K562 (cell line): ENCODE measurements at regions not wholly inside any gene's neighbourhood (a gene's known extent, or its start where the extent isn't known, plus 50 kb on each side); places are given as distances from the start of the nearest gene placed in this dataset.

ENCODE experiments used
- ATAC-seq: fragments of 200-7000 bp; cut with Tn5 transposase; 3 replicates; pipeline ENCODE4 v1.9.1; 2020; ENCODE audit warnings: moderate library complexity
- BruUV-seq: library from RNA; stranded (reverse); fragments of 400-500 nt; replicated peaks from 2 replicates; lab custom pipeline; 2021; lab: Mats Ljungman, UMichigan
- CTCF ChIA-PET: fragments of 300-600 bp; formaldehyde crosslinking; extraction: SDS; loops from one replicate; lab custom pipeline; 2021; ENCODE audit warnings: low intra/inter-chr PET ratio; lab: Yijun Ruan, JAX
- POLR2A ChIA-PET: fragments of 300-600, 350-650 bp; sonication (Branson Sonifier 250); formaldehyde crosslinking; extraction: SDS; loops from one replicate; lab custom pipeline; 2021; ENCODE audit warnings: antibody characterized with exemption, inconsistent platforms; lab: Yijun Ruan, JAX
- DNase-seq, 4 experiments: peaks; one replicate each; pipeline versions ENCODE4 v3.0.0 to v3.0.0-alpha.2; 2011 to 2018; ENCODE audit warnings: low spot score in 3 of 4, mixed read lengths in 3 of 4; ENCODE audit errors: extremely low read depth in 1 of 4
- FAIRE-seq: peaks from 2 replicates; lab custom pipeline; 2011; peaks lifted over from hg19 to GRCh38; lab: Jason Lieb, UNC
- H2AFZ ChIP-seq: 2 replicates; pipeline ENCODE4 v1.6.0; 2011; ENCODE audit warnings: low read depth, low read length, control low read depth, inconsistent platforms
- H3K27ac ChIP-seq: fragments of 200-600 bp; 3 replicates; pipeline ENCODE4 v1.8.0; 2011; ENCODE audit warnings: low read depth, mild to moderate bottlenecking, control low read depth, inconsistent platforms, low read length, moderate library complexity, mixed read lengths; ENCODE audit errors: extremely low read depth
- H3K27me3 ChIP-seq, 2 experiments: fragments of 300-600 bp in 1 of 2; 2 replicates in 1 of 2; 3 replicates in 1 of 2; pipeline versions ENCODE4 v1.6.0 to v1.8.0; 2011; ENCODE audit warnings: inconsistent platforms in 2 of 2, low read length in 2 of 2, mild to moderate bottlenecking in 1 of 2, mixed read lengths in 1 of 2, moderate library complexity in 1 of 2; ENCODE audit not compliant: control insufficient read depth in 2 of 2, insufficient read depth in 2 of 2
- H3K36me3 ChIP-seq: fragments of 300-600 bp; 3 replicates; pipeline ENCODE4 v1.8.0; 2011; ENCODE audit warnings: mild to moderate bottlenecking, low read length, inconsistent platforms; ENCODE audit not compliant: control insufficient read depth, insufficient read depth
- H3K4me1 ChIP-seq, 2 experiments: fragments of 200-600 bp in 1 of 2; replicated peaks in 1 of 2; 2 replicates in 1 of 2; 3 replicates in 1 of 2; pipeline versions ENCODE4 v1.5.1 to v1.8.0; 2011; ENCODE audit warnings: inconsistent platforms in 2 of 2, low read length in 2 of 2, mild to moderate bottlenecking in 1 of 2, mixed read lengths in 1 of 2, moderate library complexity in 1 of 2; ENCODE audit not compliant: control insufficient read depth in 2 of 2, insufficient read depth in 2 of 2
- H3K4me2 ChIP-seq: 2 replicates; pipeline ENCODE4 v1.6.1; 2011; ENCODE audit warnings: low read length, control low read depth, inconsistent platforms, mixed read lengths; ENCODE audit not compliant: insufficient read depth
- H3K4me3 ChIP-seq: fragments of 200-600 bp; sonication (generic), shearing (Covaris generic); 2 replicates; pipeline ENCODE4 v1.5.1; 2016; ENCODE audit warnings: control low read depth, inconsistent platforms
- H3K79me2 ChIP-seq: fragments of 200-600 bp; 3 replicates; pipeline ENCODE4 v1.8.0; 2011; ENCODE audit warnings: low read length, inconsistent platforms; ENCODE audit not compliant: control insufficient read depth, insufficient read depth
- H3K9ac ChIP-seq, 2 experiments: 2 replicates each; pipeline versions ENCODE4 v1.6.0 to v1.6.1; 2011; ENCODE audit warnings: low read depth in 2 of 2, low read length in 2 of 2, control low read depth in 1 of 2, inconsistent platforms in 1 of 2, mild to moderate bottlenecking in 1 of 2, mixed read lengths in 1 of 2; ENCODE audit not compliant: insufficient read depth in 1 of 2
- H3K9me1 ChIP-seq: one replicate; pipeline ENCODE4 v1.6.0; 2011; ENCODE audit warnings: inconsistent platforms, mild to moderate bottlenecking, low read length, moderate library complexity; ENCODE audit not compliant: control insufficient read depth, insufficient read depth
- H3K9me3 ChIP-seq: replicated peaks from 2 replicates; pipeline ENCODE4 v1.5.1; 2011; ENCODE audit warnings: low read depth, low read length, inconsistent platforms; ENCODE audit not compliant: control insufficient read depth, insufficient read depth
- H4K20me1 ChIP-seq: replicated peaks from 2 replicates; pipeline ENCODE4 v1.6.1; 2011; ENCODE audit warnings: low read length, inconsistent platforms, mixed read lengths; ENCODE audit not compliant: control insufficient read depth, insufficient read depth
- CHCHD3 ChIP-seq: fragments of 250-450 bp; sonication (Bioruptor Pico); IDR thresholded peaks from 2 replicates; pipeline ENCODE4 v2.1.2; 2022; ENCODE audit warnings: mild to moderate bottlenecking
- CHD2 ChIP-seq: IDR thresholded peaks from 2 replicates; pipeline ENCODE4 v1.6.1; 2011; ENCODE audit warnings: low read depth, low read length
- FOSL1 ChIP-seq: fragments of 200-800 bp; sonication (Bioruptor generic); conservative IDR thresholded peaks from 2 replicates; pipeline ENCODE4 v1.6.1; 2016; ENCODE audit warnings: missing genetic modification characterization, missing compliant biosample characterization
- HDAC6 ChIP-seq: IDR thresholded peaks from 2 replicates; pipeline ENCODE4 v1.6.1; 2012; ENCODE audit warnings: low read depth, mild to moderate bottlenecking, control low read depth, inconsistent platforms, low read length, moderate library complexity
- MCM3 ChIP-seq: fragments of 450-650 bp; IDR thresholded peaks from 2 replicates; pipeline ENCODE4 v1.6.1; 2016
- NFRKB ChIP-seq: fragments of 450-650 bp; IDR thresholded peaks from 2 replicates; pipeline ENCODE4 v1.6.1; 2016; ENCODE audit warnings: low read depth
- PYGO2 ChIP-seq: fragments of 450-650 bp; IDR thresholded peaks from 2 replicates; pipeline ENCODE4 v1.6.1; 2016; ENCODE audit warnings: mild to moderate bottlenecking, missing genetic modification characterization, moderate library complexity, missing compliant biosample characterization
- RBM15 ChIP-seq: fragments of 200-400 bp; formaldehyde crosslinking; IDR thresholded peaks from 2 replicates; pipeline ENCODE4 v1.6.1; 2018; ENCODE audit warnings: mild to moderate bottlenecking, low read length, moderate library complexity; ENCODE audit not compliant: insufficient read depth
- RBM17 ChIP-seq: fragments of 200-400 bp; formaldehyde crosslinking; IDR thresholded peaks from 2 replicates; pipeline ENCODE4 v1.6.1; 2017; ENCODE audit warnings: low read depth, mild to moderate bottlenecking, low read length, borderline replicate concordance
- RCOR1 ChIP-seq, 2 experiments: IDR thresholded peaks; 2 replicates each; pipeline ENCODE4 v1.6.1; 2012; ENCODE audit warnings: low read depth in 2 of 2, low read length in 2 of 2, borderline replicate concordance in 1 of 2, improper control_type of control experiment in 1 of 2
- SAFB2 ChIP-seq: fragments of 200-400 bp; formaldehyde crosslinking; IDR thresholded peaks from 2 replicates; pipeline ENCODE4 v1.6.1; 2018; ENCODE audit warnings: borderline replicate concordance, low read length, low read depth, moderate library complexity; ENCODE audit not compliant: severe bottlenecking
- SIRT6 ChIP-seq: IDR thresholded peaks from one replicate; pipeline ENCODE4 v1.6.1; 2012; ENCODE audit warnings: low read depth, mild to moderate bottlenecking, control low read depth, inconsistent platforms, low read length, moderate library complexity
- SP2 ChIP-seq: IDR thresholded peaks from 2 replicates; pipeline ENCODE4 v1.6.1; 2011; ENCODE audit warnings: mild to moderate bottlenecking, low read depth, low read length, moderate library complexity; ENCODE audit not compliant: poor library complexity, severe bottlenecking; ENCODE audit errors: extremely low read depth
- YBX1 ChIP-seq: fragments of 450-650 bp; IDR thresholded peaks from 2 replicates; pipeline ENCODE4 v1.7.1; 2016; ENCODE audit warnings: mild to moderate bottlenecking
- YY1 ChIP-seq, 3 experiments: IDR thresholded peaks; 2 replicates each; pipeline ENCODE4 v1.6.1; 2011; ENCODE audit warnings: low read length in 2 of 3, mild to moderate bottlenecking in 2 of 3, moderate library complexity in 2 of 3, borderline replicate concordance in 1 of 3, control low read depth in 1 of 3, low read depth in 1 of 3; ENCODE audit not compliant: insufficient read depth in 3 of 3, insufficient replicate concordance in 2 of 3, control insufficient read depth in 1 of 3, insufficient read length in 1 of 3; ENCODE audit errors: extremely low read depth in 1 of 3
- ZEB2 ChIP-seq: fragments of 450-650 bp; IDR thresholded peaks from 2 replicates; pipeline ENCODE4 v1.6.1; 2016
- ZNF780A ChIP-seq: fragments of 250-450 bp; sonication (Bioruptor Pico); IDR thresholded peaks from 2 replicates; pipeline ENCODE4 v1.5.0; 2021; ENCODE audit warnings: mild to moderate bottlenecking
- WGBS: fragments of 100-300 bp; shearing (Covaris generic); methylation state at CpG from one replicate; pipeline ENCODE4 v1.1.6; 2016; ENCODE audit warnings: low coverage, mixed read lengths; ENCODE audit not compliant: insufficient coverage; ENCODE audit errors: missing lambda C conversion rate; 5-methylcytosine and 5-hydroxymethylcytosine counted together
- in situ Hi-C: fragments of 300-500 bp; cut with MboI; formaldehyde crosslinking; loops from 4 replicates; pipeline ENCODE4 v1.15.0; 2018; ENCODE audit warnings: inconsistent platforms, mixed read lengths
- intact Hi-C: fragments of 100-400 bp; cut with micrococcal nuclease; formaldehyde crosslinking; loops from 2 replicates; pipeline ENCODE4 v1.14.2; 2022
- TF ChIP-seq, protein P1 (sequence below), 2 experiments: fragments of 450-650 bp; conservative IDR thresholded peaks; 2 replicates each; pipeline ENCODE4 v1.6.1; 2017; ENCODE audit warnings: mild to moderate bottlenecking in 2 of 2, moderate library complexity in 2 of 2
- TF ChIP-seq, protein P2 (sequence below): sonication (generic); formaldehyde crosslinking; IDR thresholded peaks from 2 replicates; pipeline ENCODE4 v1.5.0; 2020; ENCODE audit warnings: missing genetic modification reagents
- TF ChIP-seq, protein P3 (sequence below): fragments of 450-650 bp; IDR thresholded peaks from 2 replicates; pipeline ENCODE4 v1.6.1; 2014; ENCODE audit warnings: low read depth, mild to moderate bottlenecking, moderate library complexity, borderline replicate concordance

- ChIA-PET POLR2A (interaction anchor here (0.7 to 1.2 kb wide), 3 partner anchors 9 to 1041 kb away, joined by 3 read pairs; no protein-coding TSS in a partner anchor), CTCF (no interaction called here)
- intact Hi-C loops (no loop called here), in situ Hi-C loops (no loop called here)
- Histone ChIP-seq H2AFZ (no peak overlapping the region), H3K4me2 (no peak overlapping the region), H3K9me1 (no peaks in the 10 kb centered on the region), H3K79me2 (no peaks in the 10 kb centered on the region), H4K20me1 (no peaks in the 10 kb centered on the region), H3K36me3 (no peaks in the 10 kb centered on the region), H3K9ac (no peak overlapping the region), H3K27me3 (peaks cover 0 to 12% of the 10 kb centered on the region in 2 experiments; a peak in 3 of 5 replicates), H3K4me1 (no peaks in the 10 kb centered on the region), H3K4me3 (no peak overlapping the region), H3K9me3 (no peaks in the 10 kb centered on the region)
- no TSS peak for BruUV-seq
- FAIRE-seq (no peak), DNase-seq (no peak)
- 0% methylated on average over 2 of the region's 2 CpGs for WGBS
- TF ChIP-seq ZEB2 (no peak), CHD2 (no peak), SIRT6 (no peak), HDAC6 (no peak), SAFB2 (no peak), FOSL1 (tag) (no peak), NFRKB (no peak), PYGO2 (no peak), RBM15 (no peak), YBX1 (no peak), MCM3 (no peak), SP2 (no peak), YY1 (IDR thresholded peaks at IDR 0.05; ENCODE audit: borderline replicate concordance in 1 of 3, control insufficient read depth in 1 of 3, extremely low read depth in 1 of 3, insufficient read depth in 3 of 3, insufficient read length in 1 of 3, insufficient replicate concordance in 2 of 3, low read depth in 1 of 3, low read length in 2 of 3) (no peak), RBM17 (no peak), CHCHD3 (no peak), RCOR1 (IDR thresholded peaks at IDR 0.05; ENCODE audit: borderline replicate concordance in 1 of 2, low read depth in 2 of 2, low read length in 2 of 2) (no peak), ZNF780A (CRISPR knock-in tag) (no peak)
- TF ChIP-seq, protein P1, sequence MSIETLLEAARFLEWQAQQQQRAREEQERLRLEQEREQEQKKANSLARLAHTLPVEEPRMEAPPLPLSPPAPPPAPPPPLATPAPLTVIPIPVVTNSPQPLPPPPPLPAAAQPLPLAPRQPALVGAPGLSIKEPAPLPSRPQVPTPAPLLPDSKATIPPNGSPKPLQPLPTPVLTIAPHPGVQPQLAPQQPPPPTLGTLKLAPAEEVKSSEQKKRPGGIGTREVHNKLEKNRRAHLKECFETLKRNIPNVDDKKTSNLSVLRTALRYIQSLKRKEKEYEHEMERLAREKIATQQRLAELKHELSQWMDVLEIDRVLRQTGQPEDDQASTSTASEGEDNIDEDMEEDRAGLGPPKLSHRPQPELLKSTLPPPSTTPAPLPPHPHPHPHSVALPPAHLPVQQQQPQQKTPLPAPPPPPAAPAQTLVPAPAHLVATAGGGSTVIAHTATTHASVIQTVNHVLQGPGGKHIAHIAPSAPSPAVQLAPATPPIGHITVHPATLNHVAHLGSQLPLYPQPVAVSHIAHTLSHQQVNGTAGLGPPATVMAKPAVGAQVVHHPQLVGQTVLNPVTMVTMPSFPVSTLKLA (conservative IDR thresholded peaks at IDR 0.05): no peak
- TF ChIP-seq, protein P2, sequence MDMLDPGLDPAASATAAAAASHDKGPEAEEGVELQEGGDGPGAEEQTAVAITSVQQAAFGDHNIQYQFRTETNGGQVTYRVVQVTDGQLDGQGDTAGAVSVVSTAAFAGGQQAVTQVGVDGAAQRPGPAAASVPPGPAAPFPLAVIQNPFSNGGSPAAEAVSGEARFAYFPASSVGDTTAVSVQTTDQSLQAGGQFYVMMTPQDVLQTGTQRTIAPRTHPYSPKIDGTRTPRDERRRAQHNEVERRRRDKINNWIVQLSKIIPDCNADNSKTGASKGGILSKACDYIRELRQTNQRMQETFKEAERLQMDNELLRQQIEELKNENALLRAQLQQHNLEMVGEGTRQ (CRISPR knock-in tag): no peak
- TF ChIP-seq, protein P3, sequence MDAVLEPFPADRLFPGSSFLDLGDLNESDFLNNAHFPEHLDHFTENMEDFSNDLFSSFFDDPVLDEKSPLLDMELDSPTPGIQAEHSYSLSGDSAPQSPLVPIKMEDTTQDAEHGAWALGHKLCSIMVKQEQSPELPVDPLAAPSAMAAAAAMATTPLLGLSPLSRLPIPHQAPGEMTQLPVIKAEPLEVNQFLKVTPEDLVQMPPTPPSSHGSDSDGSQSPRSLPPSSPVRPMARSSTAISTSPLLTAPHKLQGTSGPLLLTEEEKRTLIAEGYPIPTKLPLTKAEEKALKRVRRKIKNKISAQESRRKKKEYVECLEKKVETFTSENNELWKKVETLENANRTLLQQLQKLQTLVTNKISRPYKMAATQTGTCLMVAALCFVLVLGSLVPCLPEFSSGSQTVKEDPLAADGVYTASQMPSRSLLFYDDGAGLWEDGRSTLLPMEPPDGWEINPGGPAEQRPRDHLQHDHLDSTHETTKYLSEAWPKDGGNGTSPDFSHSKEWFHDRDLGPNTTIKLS: no peak
- TF ChIP-seq, all 486 proteins: peak for 0
- no peak for ATAC-seq
- no peak overlapping the region for H3K27ac ChIP-seq
These were observed 137.8 kb downstream of the UQCRFS1 start for GRCh38 chr19:29075149-29075548.
